ENCODE measurements at regions not wholly inside any gene's neighbourhood (a gene's known extent, or its start where the extent isn't known, plus 50 kb on each side); places are given as distances from the start of the nearest gene placed in this dataset.

GRCh38 chr4:100797356-100797755, 279.5 kb upstream of the EMCN start:
- TF ChIP-seq CTCF (IDR thresholded peaks at IDR 0.05; ENCODE audit: low read depth, low read length) = no peak
- TF ChIP-seq EZH2phosphoT487 (IDR thresholded peaks at IDR 0.05; ENCODE audit: low read depth) = no peak
